HL-60 (cell line): ENCODE measurements at regions not wholly inside any gene's neighbourhood (a gene's known extent, or its start where the extent isn't known, plus 50 kb on each side); places are given as distances from the start of the nearest gene placed in this dataset.

Experiments used
- DNase-seq, 2 experiments: peaks; one replicate each; pipeline ENCODE4 v3.0.0-alpha.2; 2010 to 2020; ENCODE audit warnings: low read depth in 1 of 2, low spot score in 1 of 2
- H3K27ac ChIP-seq: fragments of 250-450 bp; sonication (Bioruptor Pico); replicated peaks from 2 replicates; pipeline ENCODE4 v1.5.1; 2020; ENCODE audit warnings: mild to moderate bottlenecking, moderate library complexity
- H3K27me3 ChIP-seq: fragments of 250-450 bp; sonication (Bioruptor Pico); 2 replicates; pipeline ENCODE4 v1.5.1; 2021; ENCODE audit warnings: mild to moderate bottlenecking, moderate library complexity; ENCODE audit not compliant: insufficient read depth, poor library complexity, severe bottlenecking
- H3K4me3 ChIP-seq: replicated peaks from 2 replicates; pipeline ENCODE4 v1.5.1; 2011; ENCODE audit warnings: mild to moderate bottlenecking, control low read depth, low read length; ENCODE audit not compliant: insufficient read depth
- GABPA ChIP-seq: IDR thresholded peaks from 2 replicates; pipeline ENCODE4 v1.6.1; 2012; ENCODE audit warnings: low read depth
- POLR2AphosphoS5 ChIP-seq: IDR thresholded peaks from 2 replicates; pipeline ENCODE4 v1.6.1; 2012; ENCODE audit warnings: low read depth
- SPI1 ChIP-seq: IDR thresholded peaks from 2 replicates; pipeline ENCODE4 v1.6.1; 2012; ENCODE audit warnings: low read depth, mild to moderate bottlenecking, borderline replicate concordance
- TF ChIP-seq, protein P1 (sequence below): IDR thresholded peaks from 2 replicates; pipeline ENCODE4 v1.6.1; 2012; ENCODE audit warnings: low read depth; ENCODE audit not compliant: insufficient replicate concordance
- TF ChIP-seq, protein P2 (sequence below): IDR thresholded peaks from one replicate; pipeline ENCODE4 v1.5.1; 2011; ENCODE audit warnings: low read length, control low read depth, inconsistent platforms; ENCODE audit not compliant: insufficient read depth

DNA sequence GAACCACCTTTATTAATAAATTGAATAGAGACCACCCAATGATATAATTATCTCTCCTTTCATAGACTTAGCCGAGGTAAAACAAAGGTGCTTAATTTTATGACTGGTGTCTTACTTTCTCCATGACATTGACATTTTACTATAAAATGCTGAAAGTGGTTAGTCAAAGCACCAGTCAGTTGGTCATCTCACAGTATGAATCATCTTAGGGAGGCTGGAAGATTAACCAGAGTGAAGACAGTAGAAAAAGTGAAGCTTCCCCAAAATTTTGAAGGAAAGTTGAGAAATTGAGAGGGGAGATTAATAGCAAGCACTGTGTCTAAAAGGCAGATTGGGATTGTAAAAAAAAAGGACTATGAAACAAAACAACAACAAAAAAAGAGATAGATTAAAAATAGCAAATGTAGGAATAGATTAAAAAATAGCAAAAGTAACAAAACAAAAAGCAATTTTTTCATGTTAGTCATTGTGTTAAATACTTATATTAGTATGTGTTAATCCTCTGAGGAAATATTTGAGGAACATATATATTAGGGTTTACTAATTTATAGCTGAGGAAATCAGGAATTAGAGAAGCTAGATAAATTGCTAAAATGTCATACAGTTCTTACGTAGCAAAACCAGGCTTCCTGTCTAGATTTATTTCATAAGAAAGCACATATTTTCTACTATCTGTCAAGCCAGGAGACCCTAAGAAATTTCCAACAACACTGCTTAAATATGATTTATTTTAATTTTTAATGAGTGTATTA is 557.3 kb upstream of the ANO5 start:
- no peak overlapping the region for H3K27ac ChIP-seq
- TF ChIP-seq, protein P1, sequence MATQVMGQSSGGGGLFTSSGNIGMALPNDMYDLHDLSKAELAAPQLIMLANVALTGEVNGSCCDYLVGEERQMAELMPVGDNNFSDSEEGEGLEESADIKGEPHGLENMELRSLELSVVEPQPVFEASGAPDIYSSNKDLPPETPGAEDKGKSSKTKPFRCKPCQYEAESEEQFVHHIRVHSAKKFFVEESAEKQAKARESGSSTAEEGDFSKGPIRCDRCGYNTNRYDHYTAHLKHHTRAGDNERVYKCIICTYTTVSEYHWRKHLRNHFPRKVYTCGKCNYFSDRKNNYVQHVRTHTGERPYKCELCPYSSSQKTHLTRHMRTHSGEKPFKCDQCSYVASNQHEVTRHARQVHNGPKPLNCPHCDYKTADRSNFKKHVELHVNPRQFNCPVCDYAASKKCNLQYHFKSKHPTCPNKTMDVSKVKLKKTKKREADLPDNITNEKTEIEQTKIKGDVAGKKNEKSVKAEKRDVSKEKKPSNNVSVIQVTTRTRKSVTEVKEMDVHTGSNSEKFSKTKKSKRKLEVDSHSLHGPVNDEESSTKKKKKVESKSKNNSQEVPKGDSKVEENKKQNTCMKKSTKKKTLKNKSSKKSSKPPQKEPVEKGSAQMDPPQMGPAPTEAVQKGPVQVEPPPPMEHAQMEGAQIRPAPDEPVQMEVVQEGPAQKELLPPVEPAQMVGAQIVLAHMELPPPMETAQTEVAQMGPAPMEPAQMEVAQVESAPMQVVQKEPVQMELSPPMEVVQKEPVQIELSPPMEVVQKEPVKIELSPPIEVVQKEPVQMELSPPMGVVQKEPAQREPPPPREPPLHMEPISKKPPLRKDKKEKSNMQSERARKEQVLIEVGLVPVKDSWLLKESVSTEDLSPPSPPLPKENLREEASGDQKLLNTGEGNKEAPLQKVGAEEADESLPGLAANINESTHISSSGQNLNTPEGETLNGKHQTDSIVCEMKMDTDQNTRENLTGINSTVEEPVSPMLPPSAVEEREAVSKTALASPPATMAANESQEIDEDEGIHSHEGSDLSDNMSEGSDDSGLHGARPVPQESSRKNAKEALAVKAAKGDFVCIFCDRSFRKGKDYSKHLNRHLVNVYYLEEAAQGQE = no peak
- TF ChIP-seq, protein P2, sequence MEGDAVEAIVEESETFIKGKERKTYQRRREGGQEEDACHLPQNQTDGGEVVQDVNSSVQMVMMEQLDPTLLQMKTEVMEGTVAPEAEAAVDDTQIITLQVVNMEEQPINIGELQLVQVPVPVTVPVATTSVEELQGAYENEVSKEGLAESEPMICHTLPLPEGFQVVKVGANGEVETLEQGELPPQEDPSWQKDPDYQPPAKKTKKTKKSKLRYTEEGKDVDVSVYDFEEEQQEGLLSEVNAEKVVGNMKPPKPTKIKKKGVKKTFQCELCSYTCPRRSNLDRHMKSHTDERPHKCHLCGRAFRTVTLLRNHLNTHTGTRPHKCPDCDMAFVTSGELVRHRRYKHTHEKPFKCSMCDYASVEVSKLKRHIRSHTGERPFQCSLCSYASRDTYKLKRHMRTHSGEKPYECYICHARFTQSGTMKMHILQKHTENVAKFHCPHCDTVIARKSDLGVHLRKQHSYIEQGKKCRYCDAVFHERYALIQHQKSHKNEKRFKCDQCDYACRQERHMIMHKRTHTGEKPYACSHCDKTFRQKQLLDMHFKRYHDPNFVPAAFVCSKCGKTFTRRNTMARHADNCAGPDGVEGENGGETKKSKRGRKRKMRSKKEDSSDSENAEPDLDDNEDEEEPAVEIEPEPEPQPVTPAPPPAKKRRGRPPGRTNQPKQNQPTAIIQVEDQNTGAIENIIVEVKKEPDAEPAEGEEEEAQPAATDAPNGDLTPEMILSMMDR = no peak
- TF ChIP-seq GABPA (no peak), SPI1 (no peak), POLR2AphosphoS5 (no peak)
- no peak overlapping the region for H3K4me3 ChIP-seq
- peak in 1 of 2 experiments; percentile 23 for DNase-seq
- no peaks in the 10 kb centered on the region for H3K27me3 ChIP-seq

- no peak for TF ChIP-seq POLR2AphosphoS5
- no peak for TF ChIP-seq GABPA
- TF ChIP-seq, protein P1 = no peak
- TF ChIP-seq SPI1 = no peak
- TF ChIP-seq, protein P2 = no peak
- Histone ChIP-seq H3K27me3 (no peaks in the 10 kb centered on the region), H3K27ac (no peak overlapping the region), H3K4me3 (no peak overlapping the region)
- DNase-seq = no peak
These were observed 556.3 kb upstream of the ANO5 start for GRCh38 chr11:21636561-21636960.

- TF ChIP-seq, protein P2 = no peak
- no peak for TF ChIP-seq POLR2AphosphoS5
- TF ChIP-seq, protein P1 = no peak
- TF ChIP-seq SPI1 = no peak
- no peak for TF ChIP-seq GABPA
- Histone ChIP-seq H3K4me3 (no peak overlapping the region), H3K27me3 (no peaks in the 10 kb centered on the region), H3K27ac (no peak overlapping the region)
- DNase-seq = no peak
These were observed 552.4 kb upstream of the ANO5 start for GRCh38 chr11:21640491-21640890.
